MCF 10A (cell line): ENCODE measurements at regions not wholly inside any gene's neighbourhood (a gene's known extent, or its start where the extent isn't known, plus 50 kb on each side); places are given as distances from the start of the nearest gene placed in this dataset.

Experiments used
- BruUV-seq: library from RNA; stranded (reverse); fragments of 400-500 nt; replicated peaks from 2 replicates; lab custom pipeline; 2021; lab: Mats Ljungman, UMichigan
- CTCF ChIA-PET: fragments of 300-600 bp; sonication (Branson Sonifier 250); formaldehyde crosslinking; extraction: SDS; loops from one replicate; lab custom pipeline; 2021; ENCODE audit warnings: antibody characterized with exemption, inconsistent platforms; lab: Yijun Ruan, JAX
- POLR2A ChIA-PET: fragments of 300-600, 350-650 bp; sonication (Branson Sonifier 250); formaldehyde crosslinking; extraction: SDS; loops from one replicate; lab custom pipeline; 2020; ENCODE audit warnings: antibody characterized with exemption, inconsistent platforms; lab: Yijun Ruan, JAX
- DNase-seq: peaks from one replicate; pipeline ENCODE4 v3.0.0-alpha.2; 2018; ENCODE audit not compliant: unreplicated experiment
- H3K27ac Mint-ChIP-seq: one replicate; pipeline ENCODE4 v1.8.0; 2022; ENCODE audit warnings: mild to moderate bottlenecking, low read depth, mixed read lengths; ENCODE audit not compliant: unreplicated experiment
- H3K27me3 Mint-ChIP-seq: one replicate; pipeline ENCODE4 v1.8.0; 2022; ENCODE audit warnings: mixed read lengths; ENCODE audit not compliant: insufficient read depth, unreplicated experiment
- H3K36me3 Mint-ChIP-seq: one replicate; pipeline ENCODE4 v1.8.0; 2022; ENCODE audit warnings: mild to moderate bottlenecking, moderate library complexity, mixed read lengths; ENCODE audit not compliant: insufficient read depth, unreplicated experiment
- H3K4me1 Mint-ChIP-seq: one replicate; pipeline ENCODE4 v1.8.0; 2022; ENCODE audit warnings: mixed read lengths; ENCODE audit not compliant: insufficient read depth, unreplicated experiment
- H3K4me3 Mint-ChIP-seq: one replicate; pipeline ENCODE4 v1.8.0; 2022; ENCODE audit warnings: mild to moderate bottlenecking, moderate library complexity, mixed read lengths; ENCODE audit not compliant: unreplicated experiment
- H3K9me3 Mint-ChIP-seq: one replicate; pipeline ENCODE4 v1.8.0; 2022; ENCODE audit warnings: mixed read lengths; ENCODE audit not compliant: unreplicated experiment
- CTCF ChIP-seq: fragments of 200-600 bp; IDR thresholded peaks from one replicate; pipeline ENCODE4 v1.8.0; 2022; ENCODE audit warnings: antibody characterized with exemption, mild to moderate bottlenecking; ENCODE audit not compliant: unreplicated experiment
- intact Hi-C: fragments of 100-400 bp; cut with micrococcal nuclease; formaldehyde crosslinking; loops from 2 replicates; pipeline ENCODE4 v1.14.1; 2022

GRCh38 chr5:4113905-4114304, 518.3 kb downstream of the IRX1 start:
- peaks cover 7% of the 10 kb centered on the region for H3K4me1 Mint-ChIP-seq
- intact Hi-C loops = no loop called here
- H3K27me3 Mint-ChIP-seq = no peaks in the 10 kb centered on the region
- BruUV-seq = no TSS peak
- POLR2A ChIA-PET = no interaction called here
- no peaks in the 10 kb centered on the region for H3K36me3 Mint-ChIP-seq
- no peak for TF ChIP-seq CTCF
- no peak overlapping the region for H3K4me3 Mint-ChIP-seq
- H3K9me3 Mint-ChIP-seq = no peaks in the 10 kb centered on the region
- no peak overlapping the region for H3K27ac Mint-ChIP-seq
- DNase-seq = no peak
- CTCF ChIA-PET = interaction anchor here (0.5 to 0.6 kb wide), 2 partner anchors 761 to 1362 kb away, joined by 3 read pairs; no protein-coding TSS in a partner anchor

DNA sequence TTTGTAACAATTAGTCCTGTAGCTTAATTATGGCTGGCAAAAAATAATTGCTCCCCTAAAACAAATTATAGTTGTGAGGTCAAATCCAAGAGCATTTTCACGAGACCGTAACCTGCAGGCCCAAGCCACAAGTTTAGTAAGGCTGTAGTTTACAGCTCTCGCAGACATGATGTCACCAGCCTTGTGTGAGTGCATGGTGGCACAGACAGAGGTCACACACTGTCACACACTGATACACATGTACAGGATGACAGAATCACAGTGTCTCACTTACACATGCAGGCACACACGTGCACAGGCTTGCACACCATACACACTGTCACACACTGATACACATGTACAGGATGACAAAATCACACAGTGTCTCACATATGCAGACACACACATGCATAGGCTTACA, 518.8 kb downstream of the IRX1 start:
- ChIA-PET CTCF (interaction anchor here (0.6 to 0.9 kb wide), 2 partner anchors 43 to 1362 kb away, joined by 3 read pairs; no protein-coding TSS in a partner anchor), POLR2A (no interaction called here)
- H3K36me3 Mint-ChIP-seq = no peaks in the 10 kb centered on the region
- TF ChIP-seq CTCF = no peak
- no peak overlapping the region for H3K27ac Mint-ChIP-seq
- DNase-seq = no peak
- peaks cover 7% of the 10 kb centered on the region for H3K4me1 Mint-ChIP-seq
- H3K9me3 Mint-ChIP-seq = peaks cover 2% of the 10 kb centered on the region
- no peaks in the 10 kb centered on the region for H3K27me3 Mint-ChIP-seq
- intact Hi-C loops = no loop called here
- no TSS peak for BruUV-seq
- no peak overlapping the region for H3K4me3 Mint-ChIP-seq

DNA sequence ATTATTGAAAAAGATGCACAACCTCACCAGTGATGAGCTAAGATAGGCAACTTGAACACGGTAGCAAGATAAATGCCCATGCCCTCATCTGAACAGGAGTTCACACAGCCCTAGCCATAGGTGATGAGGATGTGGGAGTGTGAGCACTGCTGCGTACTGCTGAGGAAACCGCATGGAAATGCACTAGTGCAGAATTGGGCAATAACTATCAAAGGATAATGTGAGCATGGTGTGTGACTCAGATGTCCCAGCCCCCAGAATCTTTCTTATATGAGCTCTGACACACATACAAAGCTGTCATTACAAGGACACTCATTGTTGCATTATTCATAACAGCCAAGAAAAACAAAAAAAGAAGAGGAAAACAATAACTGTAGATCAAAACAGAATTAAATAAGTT, 521.2 kb downstream of the IRX1 start:
- DNase-seq = peak; percentile 17
- H3K36me3 Mint-ChIP-seq = no peaks in the 10 kb centered on the region
- POLR2A ChIA-PET = interaction anchor here (0.6 kb wide), 1 partner anchor 451 kb away, joined by 4 read pairs; no protein-coding TSS in a partner anchor
- peaks cover 7% of the 10 kb centered on the region for H3K4me1 Mint-ChIP-seq
- no TSS peak for BruUV-seq
- TF ChIP-seq CTCF = no peak
- no peaks in the 10 kb centered on the region for H3K27me3 Mint-ChIP-seq
- no peak overlapping the region for H3K27ac Mint-ChIP-seq
- H3K9me3 Mint-ChIP-seq = peaks cover 8% of the 10 kb centered on the region
- CTCF ChIA-PET = interaction anchor here (0.6 to 0.9 kb wide), 2 partner anchors 179 to 323 kb away, joined by 3 read pairs; no protein-coding TSS in a partner anchor
- no peak overlapping the region for H3K4me3 Mint-ChIP-seq
- intact Hi-C loops = no loop called here

DNA sequence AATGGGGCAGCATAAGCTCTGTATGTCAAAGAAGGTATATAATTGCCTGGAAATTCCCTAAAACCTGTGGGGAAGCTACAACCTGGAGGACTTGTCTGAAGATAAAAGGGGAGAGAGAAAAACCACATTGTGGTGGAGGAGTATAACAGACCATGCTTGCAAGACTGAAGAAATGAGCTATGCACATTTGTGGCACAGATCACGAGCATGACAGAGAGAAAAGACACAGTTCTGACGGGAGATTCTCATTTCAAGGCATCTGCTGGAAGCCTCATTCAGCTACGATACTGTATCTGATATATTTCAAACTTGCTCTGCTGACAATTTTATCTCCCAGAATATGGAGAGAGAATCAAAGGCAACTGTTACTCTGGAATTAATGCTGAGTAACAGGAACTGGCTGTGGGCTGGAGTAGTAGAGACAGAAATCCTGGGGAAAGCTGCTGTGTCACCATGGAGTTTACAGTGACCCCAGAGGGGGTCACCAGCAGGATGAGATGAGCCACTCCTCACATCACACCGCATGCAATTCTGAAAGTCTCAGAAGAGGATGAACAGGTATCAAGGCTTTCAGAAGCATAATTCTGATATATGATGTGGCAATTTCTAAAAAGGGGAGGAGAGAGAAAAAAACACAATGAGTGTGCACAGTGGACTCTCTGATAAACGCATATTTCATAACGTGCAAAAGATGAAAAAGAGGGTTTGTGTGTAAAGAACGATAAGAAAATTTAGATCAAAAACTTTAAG, 528.8 kb downstream of the IRX1 start:
- Mint-ChIP-seq H3K4me1 (no peaks in the 10 kb centered on the region), H3K9me3 (peaks cover 32% of the 10 kb centered on the region), H3K4me3 (no peak overlapping the region), H3K27ac (no peak overlapping the region), H3K27me3 (no peaks in the 10 kb centered on the region), H3K36me3 (no peaks in the 10 kb centered on the region)
- no TSS peak for BruUV-seq
- intact Hi-C loops = no loop called here
- POLR2A ChIA-PET = no interaction called here
- TF ChIP-seq CTCF = no peak
- no peak for DNase-seq
- CTCF ChIA-PET = interaction anchor here (0.7 kb wide), 1 partner anchor 10 kb away, joined by 3 read pairs; no protein-coding TSS in a partner anchor
